GM12892 (cell line): ENCODE measurements at regions not wholly inside any gene's neighbourhood (a gene's known extent, or its start where the extent isn't known, plus 50 kb on each side); places are given as distances from the start of the nearest gene placed in this dataset.
"Not testable (repeated sequence)": the region's sequence is repeated elsewhere in the genome, so short reads cannot be mapped to it uniquely, and the experiment has no call there.

Experiments used
- DNase-seq: peaks from one replicate; pipeline ENCODE4 v3.0.0; 2011; ENCODE audit not compliant: insufficient read length
- FAIRE-seq: peaks from 2 replicates; lab custom pipeline; 2011; peaks lifted over from hg19 to GRCh38; lab: Jason Lieb, UNC
- POLR2A ChIP-seq: IDR thresholded peaks from 2 replicates; pipeline ENCODE4 v1.6.1; 2011; ENCODE audit warnings: low read depth, low read length, control low read depth
- POLR2AphosphoS5 ChIP-seq: IDR thresholded peaks from 2 replicates; pipeline ENCODE4 v1.6.1; 2011; ENCODE audit warnings: low read depth, low read length, control low read depth
- TAF1 ChIP-seq: IDR thresholded peaks from 2 replicates; pipeline ENCODE4 v1.6.1; 2011; ENCODE audit warnings: low read depth, mild to moderate bottlenecking, control low read depth, low read length, borderline replicate concordance

DNA sequence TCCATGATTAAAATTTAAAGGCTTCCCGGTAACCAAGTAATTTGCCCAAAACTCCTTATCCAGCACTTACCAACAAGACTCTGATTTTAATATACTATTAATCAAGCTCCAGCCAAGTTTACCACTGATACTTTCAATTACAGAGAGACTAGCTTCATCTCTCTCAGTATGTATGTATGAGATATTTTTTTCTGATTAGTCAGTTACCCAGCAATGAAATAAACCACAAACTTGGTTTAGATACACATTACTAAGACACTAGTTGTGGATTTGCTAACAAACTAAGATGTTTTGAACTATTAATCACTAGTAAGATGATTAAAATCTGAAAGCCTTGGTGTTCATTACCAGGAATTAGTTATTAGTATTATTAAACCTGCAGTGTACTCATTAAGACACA lies 1272.2 kb upstream of the ACVR2A start:
- no peak for FAIRE-seq
- DNase-seq = no peak
- TF ChIP-seq POLR2AphosphoS5 (no peak), TAF1 (no peak), POLR2A (no peak)

- FAIRE-seq (no peak), DNase-seq (no peak)
- no peak for TF ChIP-seq POLR2AphosphoS5
- TF ChIP-seq POLR2A = no peak
- no peak for TF ChIP-seq TAF1
Observed at GRCh38 chr2:146561996-146562395, 1282.8 kb upstream of the ACVR2A start.

GRCh38 chr2:146547236-146547635 lies 1297.6 kb upstream of the ACVR2A start:
- TF ChIP-seq POLR2AphosphoS5 = no peak
- TF ChIP-seq TAF1 = no peak
- no peak for TF ChIP-seq POLR2A
- no peak for FAIRE-seq
- no peak for DNase-seq

DNA sequence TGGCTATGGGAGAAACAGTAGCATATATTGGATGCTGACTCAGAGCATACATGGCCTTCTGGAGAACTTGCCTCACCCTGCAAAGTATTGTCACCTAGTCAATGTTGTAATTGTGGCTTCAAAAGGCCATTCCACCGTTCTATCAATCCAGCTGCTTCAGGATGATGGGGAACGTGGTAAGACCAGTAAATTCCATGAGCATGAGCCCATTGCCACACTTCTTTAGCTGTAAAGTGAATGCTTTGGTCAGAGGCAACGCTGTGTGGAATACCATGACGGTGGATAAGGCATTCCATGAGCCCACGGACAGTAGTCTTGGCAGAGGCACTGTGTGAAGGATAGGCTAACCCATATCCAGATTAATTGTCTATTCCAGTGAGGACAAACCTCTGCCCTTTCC lies 1300.1 kb upstream of the ACVR2A start:
- TF ChIP-seq POLR2AphosphoS5 (no peak), POLR2A (no peak), TAF1 (no peak)
- DNase-seq (no peak), FAIRE-seq (no peak)

DNA sequence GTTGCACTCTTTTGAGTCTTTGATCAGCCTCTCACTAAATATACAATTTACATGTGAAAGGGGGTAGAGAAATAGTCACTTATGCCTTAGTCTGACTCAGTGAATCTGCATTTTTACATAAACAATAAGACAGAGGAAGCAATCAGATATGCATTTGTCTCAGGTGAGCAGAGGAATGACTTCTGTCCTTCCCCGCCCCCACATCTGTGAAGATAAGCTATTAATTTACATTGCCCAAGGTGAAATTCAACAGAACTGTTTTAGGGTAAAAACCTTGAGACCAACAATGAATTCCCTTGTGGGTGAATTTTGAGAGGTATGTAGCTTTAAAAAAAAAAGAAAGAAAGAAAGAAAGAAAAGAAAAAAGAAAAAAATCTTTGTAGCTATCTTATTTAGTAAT lies 1302.9 kb upstream of the ACVR2A start:
- DNase-seq (no peak), FAIRE-seq (no peak)
- no peak for TF ChIP-seq POLR2AphosphoS5
- no peak for TF ChIP-seq TAF1
- TF ChIP-seq POLR2A = no peak

- TF ChIP-seq TAF1 (no peak), POLR2A (no peak), POLR2AphosphoS5 (no peak)
- FAIRE-seq = no peak
- no peak for DNase-seq
Observed at GRCh38 chr2:146540271-146540932, 1304.4 kb upstream of the ACVR2A start.

DNA sequence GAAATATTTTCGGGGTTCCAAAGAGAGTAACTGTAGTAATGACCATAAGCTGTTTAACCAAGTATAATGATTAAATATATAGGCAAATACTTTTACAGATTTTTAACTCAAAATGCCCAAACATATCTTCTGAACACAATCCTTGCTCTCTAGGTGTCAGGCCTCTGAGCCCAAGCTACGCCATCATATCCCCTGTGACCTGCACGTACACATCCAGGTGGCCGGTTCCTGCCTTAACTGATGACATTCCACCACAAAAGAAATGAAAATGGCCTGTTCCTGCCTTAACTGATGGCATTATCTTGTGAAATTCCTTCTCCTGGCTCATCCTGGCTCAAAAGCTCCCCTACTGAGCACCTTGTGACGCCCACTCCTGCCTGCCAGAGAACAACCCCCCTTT lies 1305.1 kb upstream of the ACVR2A start:
- DNase-seq, FAIRE-seq: not testable (repeated sequence)

DNA sequence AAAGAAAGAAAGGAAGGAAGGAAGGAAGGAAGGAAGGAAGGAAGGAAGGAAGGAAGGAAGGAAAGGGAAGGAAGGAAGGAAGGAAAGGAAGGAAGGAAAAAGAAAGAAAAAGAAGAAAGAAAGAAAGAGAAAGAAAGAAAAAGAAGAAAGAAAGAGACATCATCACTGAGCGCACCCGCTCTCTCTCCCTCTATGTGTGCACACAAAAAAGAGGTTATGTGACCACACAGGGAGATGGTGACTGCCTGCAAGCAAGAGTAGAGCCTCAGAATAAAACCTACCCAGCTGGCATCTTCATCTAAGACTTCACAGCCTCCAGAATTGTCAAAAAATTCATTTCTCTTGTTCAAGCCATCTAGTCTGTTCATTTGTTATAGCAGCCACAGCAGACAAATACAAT lies 1307.4 kb upstream of the ACVR2A start:
- FAIRE-seq = no peak
- no peak for DNase-seq
- no peak for TF ChIP-seq TAF1
- TF ChIP-seq POLR2AphosphoS5 = no peak
- no peak for TF ChIP-seq POLR2A

DNA sequence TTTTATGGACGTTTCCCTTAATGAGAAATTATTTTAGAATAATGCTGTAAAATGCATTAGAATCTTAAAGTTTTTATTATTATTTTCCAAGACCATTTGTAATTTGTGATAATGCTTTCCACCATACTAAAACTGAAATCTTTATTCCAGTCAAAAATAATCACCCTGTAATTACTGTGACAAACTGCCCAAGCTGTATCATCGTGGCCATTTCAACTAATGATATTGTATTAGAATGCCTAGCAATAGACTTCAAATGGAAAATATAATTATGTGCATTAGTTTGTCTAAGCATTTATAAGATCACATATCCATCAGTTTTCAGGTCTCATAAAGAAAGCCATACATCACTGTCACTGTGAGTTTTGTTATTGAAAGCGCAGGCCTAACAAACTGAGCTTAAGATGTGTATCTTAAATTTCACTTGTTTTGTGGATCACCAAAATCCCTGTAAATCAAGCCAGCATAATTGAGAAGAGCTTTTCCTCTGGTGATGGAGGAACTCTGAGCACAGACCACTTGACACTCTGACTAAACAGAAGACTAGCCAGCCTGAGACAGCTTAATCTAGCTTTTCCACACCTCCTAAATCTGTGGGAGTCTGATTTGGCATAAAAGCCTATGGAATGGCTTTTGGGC lies 1312.2 kb upstream of the ACVR2A start:
- TF ChIP-seq POLR2A (no peak), TAF1 (no peak), POLR2AphosphoS5 (no peak)
- FAIRE-seq (no peak), DNase-seq (no peak)

- no peak for FAIRE-seq
Observed at GRCh38 chr2:146532009-146532408, 1312.8 kb upstream of the ACVR2A start.

GRCh38 chr2:146530886-146531285 lies 1313.9 kb upstream of the ACVR2A start:
- FAIRE-seq = no peak

More at GRCh38 chr2:146532009-146532408, 1312.8 kb upstream of the ACVR2A start:
- no peak for TF ChIP-seq POLR2AphosphoS5
- TF ChIP-seq TAF1 = no peak
- no peak for DNase-seq

DNA sequence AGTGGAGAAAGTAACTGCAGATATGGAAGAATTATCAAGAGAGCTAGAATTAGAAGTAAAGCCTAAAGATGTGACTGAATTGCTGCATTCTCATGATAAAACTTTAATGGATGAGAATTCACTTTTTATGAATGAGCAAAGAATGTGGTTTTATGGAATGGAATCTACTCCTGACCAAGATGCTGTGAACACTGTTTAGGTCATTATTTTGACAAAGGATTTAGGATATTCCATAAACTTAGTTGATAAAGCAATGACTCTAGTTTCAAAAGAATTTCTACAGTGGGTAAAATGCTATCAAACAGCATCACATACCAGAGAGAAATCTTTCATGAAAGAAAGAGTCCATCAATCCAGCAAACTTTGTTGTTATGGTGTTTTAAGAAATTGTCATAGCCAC lies 1317.7 kb upstream of the ACVR2A start:
- FAIRE-seq (no peak), DNase-seq (no peak)
- no peak for TF ChIP-seq POLR2A
- TF ChIP-seq POLR2AphosphoS5 = no peak
- TF ChIP-seq TAF1 = no peak

More at GRCh38 chr2:146530886-146531285, 1313.9 kb upstream of the ACVR2A start:
- DNase-seq = no peak
- TF ChIP-seq POLR2AphosphoS5 (no peak), TAF1 (no peak), POLR2A (no peak)

DNA sequence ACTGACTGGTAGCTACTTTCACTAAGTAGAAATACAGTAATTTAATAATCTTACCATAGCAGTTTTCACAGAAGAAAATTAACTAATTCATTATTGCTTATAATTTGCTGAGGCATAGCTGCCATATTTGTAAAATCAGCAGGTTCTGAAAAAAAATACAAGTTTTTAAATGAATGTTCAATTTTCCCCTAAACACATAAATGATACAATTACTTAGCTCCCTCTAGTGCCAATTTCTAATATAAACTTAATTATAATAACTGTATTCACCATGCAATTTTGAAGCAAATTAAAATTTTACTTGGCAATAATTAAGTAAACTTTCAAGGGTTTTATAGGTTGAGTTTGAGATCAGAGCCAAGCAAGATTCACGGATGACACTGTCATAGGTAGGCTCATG lies 1321.6 kb upstream of the ACVR2A start:
- FAIRE-seq (no peak), DNase-seq (no peak)
- TF ChIP-seq POLR2A = no peak
- TF ChIP-seq POLR2AphosphoS5 = no peak
- TF ChIP-seq TAF1 = no peak
